ENCODE measurements at regions not wholly inside any gene's neighbourhood (a gene's known extent, or its start where the extent isn't known, plus 50 kb on each side); places are given as distances from the start of the nearest gene placed in this dataset.

DNA sequence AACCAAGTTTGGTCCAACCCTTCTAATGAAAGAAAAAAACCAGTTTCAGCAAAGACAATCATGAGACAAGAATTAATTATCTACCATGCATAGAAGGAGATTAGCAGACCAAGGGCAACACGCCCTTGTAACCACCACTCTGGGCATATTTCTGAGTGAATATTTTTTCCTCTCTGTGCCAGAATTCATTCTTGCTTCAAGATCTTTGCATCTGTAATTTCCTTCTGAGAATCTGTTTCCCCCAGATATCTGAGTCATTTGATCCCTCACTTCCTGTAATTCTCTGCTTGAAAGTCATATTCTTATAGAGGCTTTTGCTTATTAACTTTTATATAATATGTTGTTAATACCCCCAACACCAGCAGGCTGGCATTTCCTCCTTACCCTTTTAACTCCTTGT, 243.7 kb downstream of the SLC16A7 start:
- no peak for DNase-seq

DNA sequence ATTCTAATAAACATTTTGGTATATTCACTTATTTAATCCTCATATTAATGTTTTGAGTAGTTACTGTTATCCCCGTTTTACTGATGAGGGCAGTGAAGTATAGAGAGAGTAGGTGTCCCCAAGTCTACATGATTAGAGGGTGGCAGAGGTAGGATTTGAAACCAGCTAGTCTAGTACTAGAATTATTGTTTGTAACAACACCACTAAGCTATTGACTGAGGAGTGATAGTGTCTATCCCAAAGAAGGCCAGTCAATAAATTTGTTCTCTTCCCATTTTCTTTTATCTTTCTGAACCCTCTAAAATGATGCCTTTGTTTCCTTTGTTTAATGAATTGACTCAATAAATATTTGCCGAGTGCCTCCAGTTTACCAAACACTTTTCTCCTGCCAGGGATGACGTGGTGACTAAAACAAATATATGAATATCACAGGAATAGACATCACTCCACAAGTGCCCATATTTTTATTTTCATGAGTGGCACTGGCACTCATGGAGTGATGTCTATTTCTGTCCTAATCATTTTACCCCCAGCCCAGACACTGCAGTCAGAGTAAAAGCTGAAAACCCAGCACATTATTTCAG, 247.5 kb downstream of the SLC16A7 start:
- DNase-seq = no peak

DNA sequence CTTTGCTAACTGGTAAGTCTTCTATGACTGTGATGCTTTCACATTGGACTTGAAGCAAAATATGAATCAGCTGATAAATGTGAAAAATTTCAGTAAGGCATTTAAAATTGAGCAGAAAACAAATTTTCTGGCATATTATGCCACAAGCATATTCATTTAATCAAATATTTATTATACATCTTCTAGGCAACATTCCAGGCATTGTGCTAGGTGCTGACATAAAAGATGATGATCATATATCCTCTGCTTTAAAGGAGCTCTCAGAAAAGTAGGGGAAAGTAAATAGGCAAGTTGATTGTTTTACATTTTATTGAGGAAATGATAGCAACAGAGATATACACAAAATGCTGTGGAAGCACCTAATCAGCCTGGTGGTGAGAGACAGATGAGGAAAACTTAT, 248.9 kb downstream of the SLC16A7 start:
- DNase-seq = no peak

DNA sequence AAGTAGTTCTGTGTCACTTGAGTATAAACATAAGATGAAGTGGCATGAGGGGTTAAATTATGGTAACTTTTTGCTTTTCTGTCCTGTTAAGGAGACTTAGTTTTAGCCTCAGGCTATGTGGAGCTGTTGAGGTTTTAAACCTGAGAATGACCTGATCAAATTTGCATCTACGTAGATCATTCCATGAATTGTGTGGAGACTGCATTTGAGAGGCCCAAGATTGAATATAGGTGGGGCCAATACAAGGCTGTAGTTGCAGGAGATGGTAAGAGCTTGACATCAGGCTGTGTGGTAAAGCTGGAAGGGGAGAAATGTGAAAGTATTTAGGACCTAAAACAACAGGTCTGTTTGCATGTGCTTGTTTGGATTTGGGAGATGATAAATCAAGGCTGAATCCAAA, 249.5 kb downstream of the SLC16A7 start:
- no peak for DNase-seq

DNA sequence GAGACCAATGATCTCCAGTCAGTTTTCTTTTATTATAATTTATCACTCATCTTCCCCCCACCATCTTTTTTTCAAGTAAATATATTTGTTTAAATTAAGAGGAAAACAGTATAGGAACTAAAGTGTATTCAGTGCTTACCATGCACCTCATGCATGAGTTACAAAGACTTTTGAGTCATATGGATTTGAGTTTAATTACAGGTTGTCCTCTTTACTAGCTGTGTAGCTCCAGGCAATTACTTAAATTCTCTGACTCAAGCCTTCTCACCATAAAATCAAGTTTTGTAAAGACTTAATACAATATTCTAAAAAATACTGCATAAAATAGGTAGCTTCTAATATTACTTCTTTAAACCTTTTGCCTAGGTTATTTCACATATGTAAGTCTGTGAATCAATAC, 251.3 kb downstream of the SLC16A7 start:
- no peak for DNase-seq

DNA sequence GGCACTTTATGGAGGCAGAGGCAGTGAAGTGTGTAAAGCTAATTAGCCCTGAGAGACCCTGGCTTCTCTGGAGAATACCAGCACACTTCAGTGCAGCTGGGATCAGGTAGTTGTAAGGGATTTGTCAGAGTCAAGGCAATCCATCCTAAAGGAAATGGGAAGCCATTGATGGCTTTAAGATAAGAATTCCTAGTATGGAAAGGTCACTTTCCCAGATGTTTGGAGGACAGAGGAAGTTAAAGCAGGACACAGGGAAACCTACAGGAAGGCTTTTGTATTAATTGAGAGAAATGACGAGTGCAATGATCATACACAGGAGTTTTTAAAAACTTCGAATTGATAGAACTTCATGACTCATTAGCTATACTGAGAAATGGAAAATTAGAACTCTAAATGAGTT, 254.4 kb downstream of the SLC16A7 start:
- no peak for DNase-seq

DNA sequence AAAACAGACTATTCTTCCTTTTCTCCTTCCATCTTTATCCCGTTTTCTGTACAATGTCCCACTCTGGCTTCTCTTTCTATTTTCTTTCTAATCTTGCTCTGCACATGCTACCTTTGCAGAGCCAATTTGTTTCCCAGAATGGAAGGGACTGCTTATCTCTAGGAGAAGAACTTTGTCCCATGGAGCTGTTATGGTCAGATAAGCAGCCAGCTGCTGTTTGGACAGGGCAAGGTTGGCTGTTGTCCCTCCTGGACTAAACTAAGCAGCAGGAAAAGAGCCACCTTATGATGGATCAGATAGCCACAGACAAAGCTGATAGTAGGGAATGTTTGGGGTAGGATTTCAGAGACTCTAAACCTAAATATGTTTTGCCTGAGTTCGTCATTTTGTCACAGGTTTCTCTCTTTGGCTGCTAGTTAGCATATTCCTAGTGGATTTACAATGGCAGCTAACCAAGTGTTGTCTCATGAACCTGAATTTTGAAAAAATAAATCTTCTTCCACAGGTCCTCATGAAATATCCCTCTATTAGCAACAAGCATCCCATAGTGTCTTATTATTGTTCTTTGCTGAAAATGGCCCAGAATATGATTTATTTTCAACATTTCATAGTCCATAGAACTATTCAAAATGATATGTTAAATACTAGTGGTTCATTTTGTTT, 262.8 kb downstream of the SLC16A7 start:
- DNase-seq = no peak

DNA sequence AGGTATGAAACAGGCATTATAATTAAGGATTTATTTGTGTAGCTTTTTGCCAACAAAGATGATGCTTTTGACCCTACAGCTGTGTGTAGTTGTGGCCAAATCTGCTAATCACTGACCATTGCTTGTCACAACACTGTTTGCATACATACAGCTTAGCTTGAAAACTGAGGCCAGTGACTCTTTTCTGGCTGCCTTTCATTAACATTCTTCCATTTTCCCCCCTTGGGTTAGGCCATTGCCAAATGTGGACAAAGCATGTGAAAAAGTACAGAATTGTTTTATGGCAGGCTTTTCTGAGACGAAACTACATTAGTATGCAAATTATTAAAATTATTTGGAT, 263.3 kb downstream of the SLC16A7 start:
- DNase-seq = no peak

DNA sequence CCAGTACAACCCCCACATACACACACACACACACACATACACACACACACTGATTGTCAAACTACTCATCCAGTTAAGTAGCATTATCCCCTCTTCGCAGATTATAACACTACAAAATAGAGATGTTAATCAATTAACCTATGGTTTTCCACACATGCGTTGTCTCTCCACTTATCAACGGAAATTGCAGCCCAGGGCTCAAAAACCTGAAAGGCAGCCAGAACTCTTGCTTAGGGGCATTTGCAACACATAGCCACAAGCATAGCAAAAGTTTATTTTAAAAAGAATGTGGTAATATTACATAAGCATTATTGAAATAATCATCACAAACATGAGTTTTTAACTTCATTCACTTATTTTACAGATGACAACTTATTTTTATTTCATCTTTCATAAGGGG, 265.8 kb downstream of the SLC16A7 start:
- no peak for DNase-seq

DNA sequence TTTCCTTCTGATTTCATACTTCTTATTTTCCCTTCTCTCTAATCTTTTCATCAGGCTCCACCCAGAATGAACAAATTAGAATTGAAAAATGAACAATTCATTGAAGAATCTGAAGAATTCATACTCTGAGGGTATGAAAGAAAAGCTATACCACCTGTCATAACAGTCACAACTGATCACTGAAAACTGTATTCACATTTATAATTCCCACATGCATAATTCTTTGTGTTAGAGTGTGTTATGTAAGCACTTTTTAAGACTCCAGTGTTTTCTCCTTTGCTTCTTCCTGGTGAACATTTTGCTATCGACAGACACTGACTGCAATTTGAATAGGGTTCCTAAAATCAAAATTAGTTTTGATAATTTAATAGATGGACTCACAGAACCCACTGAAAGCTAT, 271.2 kb downstream of the SLC16A7 start:
- no peak for DNase-seq

DNA sequence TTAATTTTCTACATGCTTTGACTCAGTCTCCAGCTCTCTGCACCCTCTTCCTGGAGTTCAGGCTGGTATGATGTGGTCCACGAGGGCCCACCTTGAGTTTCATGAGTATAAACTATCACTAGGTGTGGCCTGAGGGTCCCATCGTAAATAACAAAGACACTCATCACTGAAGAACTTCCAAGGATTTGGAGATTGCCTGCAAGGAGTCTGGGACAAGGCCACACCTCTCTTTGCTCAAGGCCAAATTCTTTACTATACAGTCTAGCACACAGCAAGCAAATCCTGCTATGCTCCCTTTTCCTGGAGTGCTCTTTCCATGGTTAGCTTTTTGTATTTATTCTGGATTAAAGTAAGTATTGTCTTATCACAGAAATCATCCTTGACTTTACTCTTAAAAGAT, 271.9 kb downstream of the SLC16A7 start:
- no peak for DNase-seq

DNA sequence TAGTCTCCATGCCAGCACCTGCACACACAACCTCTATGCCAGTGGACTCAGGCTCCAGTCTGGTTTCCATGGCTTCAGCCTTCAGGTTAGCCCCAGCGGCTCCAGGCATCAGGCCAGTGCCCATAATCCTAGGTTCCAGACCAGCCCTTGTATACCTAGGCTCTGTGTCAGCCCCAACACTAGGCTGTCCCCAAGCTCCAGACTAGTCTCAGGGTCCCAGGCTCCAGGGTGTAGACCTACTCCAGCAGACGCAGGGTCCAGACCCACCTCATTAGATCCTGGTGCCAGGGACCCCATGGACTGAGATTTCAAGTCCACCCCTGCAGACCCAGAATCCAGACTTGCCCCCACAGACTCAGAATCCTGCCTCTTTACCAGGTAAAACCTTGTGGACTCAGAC, 275.9 kb downstream of the SLC16A7 start:
- no peak for DNase-seq

DNA sequence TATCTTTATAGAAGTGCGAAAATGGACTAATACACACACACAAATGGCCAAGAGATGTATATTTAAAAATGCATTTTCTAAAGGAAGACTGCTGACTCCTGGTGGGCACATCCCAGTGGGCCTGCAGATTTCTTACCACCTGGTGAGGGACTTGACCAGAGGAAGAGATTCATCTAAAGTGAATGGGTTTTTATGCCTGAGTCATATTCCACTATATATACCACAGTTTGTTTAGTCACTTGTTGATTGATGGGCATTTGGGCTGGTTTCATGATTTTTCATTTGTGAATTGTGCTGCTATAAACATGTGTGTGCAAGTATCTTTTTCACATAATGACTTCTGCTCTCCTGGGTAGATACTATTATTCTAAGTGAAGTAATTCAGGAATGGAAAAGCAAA, 277.3 kb downstream of the SLC16A7 start:
- DNase-seq = no peak

DNA sequence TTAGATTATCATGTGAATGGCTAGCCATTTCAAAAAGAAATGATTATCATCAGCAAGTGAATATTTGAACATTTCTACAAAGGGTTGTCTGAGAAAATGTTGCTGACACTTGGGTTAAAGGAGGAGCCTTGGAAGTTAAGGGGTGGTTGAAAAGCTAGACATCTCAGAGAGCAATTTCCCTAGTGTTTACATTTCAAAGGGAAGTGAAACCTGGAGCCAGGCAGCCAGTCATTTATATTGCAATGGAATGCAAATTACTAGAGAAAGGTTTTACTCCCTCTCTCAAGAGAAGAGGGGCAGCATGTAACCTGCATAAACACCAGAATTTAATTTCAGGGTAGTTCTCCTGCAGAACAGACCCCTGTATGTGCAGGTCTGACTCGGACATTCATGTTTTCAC, 279.0 kb downstream of the SLC16A7 start:
- DNase-seq = no peak

DNA sequence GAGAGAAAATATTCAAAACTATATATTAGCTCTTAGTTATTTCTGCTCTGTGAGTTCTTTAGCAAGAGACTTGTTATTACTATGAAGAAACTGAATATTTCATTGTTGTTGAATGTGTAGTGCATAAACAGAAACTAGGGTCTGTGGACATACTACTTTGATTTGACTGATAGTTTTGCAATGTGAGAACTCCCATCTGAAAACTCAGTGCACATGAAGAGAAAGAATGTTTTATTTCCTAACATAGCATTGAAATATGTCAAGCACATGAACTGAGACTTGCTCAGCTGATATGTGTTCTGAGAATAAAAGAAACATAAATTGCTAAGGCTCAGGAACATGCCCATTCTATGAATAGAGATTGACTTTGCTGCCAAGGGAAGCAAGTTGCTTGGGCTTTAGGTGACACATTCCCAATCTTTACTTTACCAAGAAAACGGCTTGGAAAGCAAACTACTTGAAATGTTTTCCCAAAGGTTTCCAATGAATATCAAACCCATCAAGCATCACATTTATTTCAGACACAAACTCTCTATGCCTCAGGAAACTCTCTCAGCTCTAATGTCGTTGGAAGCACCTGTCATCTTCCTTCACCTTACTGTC, 290.4 kb downstream of the SLC16A7 start:
- no peak for DNase-seq

DNA sequence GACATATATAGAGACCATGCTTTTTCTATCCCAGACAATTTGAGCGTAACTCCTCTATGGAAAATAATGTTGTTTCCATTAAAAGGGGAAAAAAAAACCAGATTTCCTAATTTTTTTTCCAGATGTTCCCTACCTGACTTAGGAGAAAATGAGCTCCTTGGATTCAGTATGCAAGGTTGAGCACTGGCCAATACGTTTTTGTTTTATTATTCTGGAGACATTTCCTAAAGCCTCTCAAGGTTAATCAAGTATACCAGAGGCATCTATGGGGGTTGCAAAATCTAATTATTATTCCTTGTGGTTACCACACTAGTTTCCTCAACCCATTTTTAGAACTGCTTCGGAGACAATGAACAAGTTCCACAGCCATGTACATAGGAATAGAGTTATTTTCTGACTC, 291.3 kb downstream of the SLC16A7 start:
- DNase-seq = no peak

DNA sequence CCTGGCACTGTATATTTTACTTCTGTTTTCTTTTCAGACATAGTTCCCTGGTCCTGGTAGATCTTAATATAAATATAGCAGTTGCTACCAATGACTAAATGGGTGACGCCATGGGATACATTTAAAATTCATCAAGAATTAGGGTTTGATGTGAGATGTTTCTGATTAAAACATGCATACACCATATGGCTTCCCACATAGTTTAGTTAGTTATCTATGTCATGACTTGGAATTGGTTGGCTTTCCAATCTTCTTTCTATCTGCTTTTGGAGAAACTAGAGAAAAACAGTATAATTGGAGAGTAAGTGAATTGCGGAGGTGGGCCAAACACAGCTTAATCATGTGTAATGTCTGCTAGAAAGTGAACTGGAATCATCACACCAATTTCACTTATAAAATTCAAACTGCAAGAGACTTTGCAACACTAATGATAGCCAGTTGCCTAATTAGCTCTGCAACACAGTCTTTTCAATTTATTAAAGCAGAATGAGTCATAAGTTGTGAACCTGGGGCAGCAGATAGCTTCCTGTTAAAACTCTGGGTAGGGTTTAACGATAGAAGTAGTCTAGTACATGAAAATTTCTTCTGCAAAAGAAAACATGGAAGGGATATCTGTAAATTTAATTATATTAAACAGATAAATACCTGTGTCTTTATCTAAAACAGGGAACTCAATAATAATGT, 295.2 kb downstream of the SLC16A7 start:
- DNase-seq = no peak

DNA sequence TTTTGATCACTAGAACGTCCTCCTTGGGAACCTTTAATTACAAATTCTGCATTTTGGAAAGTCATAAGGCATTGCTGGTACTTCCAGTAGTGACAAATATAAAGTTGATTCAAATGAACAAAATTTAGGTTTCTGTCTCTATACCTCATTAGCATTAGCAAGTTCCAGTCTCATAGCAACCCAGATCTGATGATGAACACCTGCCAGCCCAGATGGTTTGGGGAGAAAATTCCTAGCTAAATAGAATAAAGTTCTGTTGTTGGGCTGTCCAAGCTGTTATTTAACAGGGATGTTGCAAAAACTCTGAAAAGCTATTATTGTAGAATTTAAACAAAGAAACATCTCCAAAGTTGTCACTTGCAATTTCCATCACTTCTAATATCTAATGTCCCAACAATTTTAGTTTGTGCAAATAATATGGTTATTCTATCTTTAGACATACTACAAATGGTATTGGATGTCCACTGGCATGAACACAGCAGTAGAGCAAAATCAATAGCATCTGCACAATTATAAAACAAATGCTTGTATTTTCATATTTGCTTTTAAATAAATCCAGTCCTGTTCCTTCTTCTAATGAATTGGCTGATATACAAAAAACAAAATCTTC, 299.4 kb downstream of the SLC16A7 start:
- DNase-seq = no peak

DNA sequence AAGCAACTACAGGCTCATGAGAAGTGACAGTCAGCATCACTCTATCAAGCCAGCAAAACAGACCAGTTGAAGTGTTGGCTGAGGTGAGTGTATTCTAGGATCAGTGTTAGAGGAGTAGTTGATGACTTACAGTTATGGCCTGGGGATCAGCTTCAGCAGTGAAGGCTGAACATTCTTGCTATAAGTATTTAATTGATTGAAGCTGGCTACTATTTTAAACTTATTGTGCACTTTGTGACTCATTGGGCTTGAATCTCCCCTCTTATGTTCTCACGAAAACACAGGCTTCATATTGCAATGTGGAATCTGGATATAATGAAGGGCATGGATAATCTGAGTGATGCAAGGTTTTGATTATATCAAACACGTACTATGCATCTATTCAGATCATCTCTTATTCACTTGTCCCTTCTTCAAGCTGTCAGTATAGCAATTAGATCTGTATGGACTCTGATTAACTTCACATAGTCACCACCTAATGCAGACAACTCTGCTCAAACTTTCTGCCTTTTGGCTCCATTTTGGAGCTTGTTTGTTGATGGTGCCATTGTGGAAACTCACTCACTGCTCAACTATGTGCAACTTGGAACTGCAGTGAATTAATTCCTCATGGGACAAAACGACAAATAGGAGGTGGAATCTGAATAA, 309.2 kb downstream of the SLC16A7 start:
- no peak for DNase-seq

DNA sequence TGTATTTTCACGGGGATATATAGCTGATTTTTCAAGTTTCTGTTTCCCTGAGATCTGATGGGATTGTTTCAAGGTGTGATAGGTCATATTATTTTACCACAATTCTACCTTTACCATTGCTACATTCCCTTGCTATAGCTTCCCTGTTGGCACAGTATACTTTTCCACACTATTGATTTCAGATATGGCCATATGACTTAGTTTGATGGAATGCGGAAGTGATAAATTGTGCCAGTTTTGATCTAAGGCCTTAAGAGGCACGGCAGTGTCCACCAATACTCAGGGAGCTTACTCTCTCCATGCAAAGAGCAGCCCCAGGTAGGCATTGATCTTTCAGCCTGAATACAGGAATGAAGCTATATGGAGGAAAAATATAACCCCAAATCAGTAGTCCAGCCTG, 315.7 kb downstream of the SLC16A7 start:
- DNase-seq = no peak

DNA sequence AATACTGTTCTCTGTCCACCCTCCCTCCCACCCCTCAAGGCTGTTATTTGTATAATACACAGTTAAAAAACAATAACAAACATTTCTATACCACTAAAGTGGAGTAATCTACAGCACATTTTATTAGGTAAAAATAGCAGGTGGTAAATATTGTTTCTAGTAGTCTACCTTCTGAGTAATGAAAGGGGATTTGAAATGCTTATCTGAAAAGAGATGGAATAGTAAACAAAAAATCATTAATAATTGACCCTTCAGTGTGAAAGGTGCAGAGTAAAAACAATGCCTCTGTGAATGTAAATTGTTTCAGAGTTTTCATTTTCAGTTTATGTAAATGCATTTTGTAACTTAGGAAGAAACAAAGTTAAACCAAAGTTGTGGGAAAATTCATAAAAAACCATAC, 321.2 kb downstream of the SLC16A7 start:
- no peak for DNase-seq

DNA sequence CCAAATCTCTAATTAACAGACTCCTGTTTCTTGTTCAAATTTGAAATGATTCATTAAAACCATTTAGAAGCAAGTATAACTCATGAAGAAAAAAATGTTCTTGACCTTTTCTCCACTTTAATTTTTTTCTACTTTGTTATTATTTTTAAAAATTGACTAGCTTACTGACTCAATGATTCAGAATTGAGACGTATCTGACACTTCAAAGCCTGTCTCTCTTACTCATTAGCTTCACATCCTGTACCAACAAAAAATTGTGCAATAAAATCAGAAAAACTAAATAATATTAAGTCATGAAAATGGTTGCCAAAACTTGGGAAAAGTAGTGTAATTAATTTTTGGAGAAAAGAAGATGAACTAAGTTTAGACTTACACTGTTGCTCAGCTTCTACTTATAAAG, 331.2 kb downstream of the SLC16A7 start:
- no peak for DNase-seq

DNA sequence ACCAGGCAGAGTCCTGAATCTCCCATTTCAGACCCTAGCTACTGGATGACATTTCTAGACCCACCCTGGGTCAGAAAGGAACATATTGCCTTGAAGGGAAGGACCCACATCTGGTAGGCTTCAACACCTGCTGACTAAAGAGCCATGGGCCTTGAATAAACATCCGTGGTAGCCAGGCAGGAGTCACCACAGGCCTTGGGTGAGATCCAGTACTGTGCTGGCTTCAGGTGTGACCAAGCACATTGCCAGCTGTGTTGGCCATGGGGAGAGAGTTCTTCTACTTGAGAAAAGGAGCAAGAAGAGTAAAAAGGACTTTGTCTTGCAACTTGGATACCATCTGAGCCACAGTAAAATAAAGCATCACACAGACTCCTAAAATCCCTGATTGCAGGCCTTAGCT, 332.6 kb downstream of the SLC16A7 start:
- no peak for DNase-seq
